ENCODE measurements at regions not wholly inside any gene's neighbourhood (a gene's known extent, or its start where the extent isn't known, plus 50 kb on each side); places are given as distances from the start of the nearest gene placed in this dataset.

DNA sequence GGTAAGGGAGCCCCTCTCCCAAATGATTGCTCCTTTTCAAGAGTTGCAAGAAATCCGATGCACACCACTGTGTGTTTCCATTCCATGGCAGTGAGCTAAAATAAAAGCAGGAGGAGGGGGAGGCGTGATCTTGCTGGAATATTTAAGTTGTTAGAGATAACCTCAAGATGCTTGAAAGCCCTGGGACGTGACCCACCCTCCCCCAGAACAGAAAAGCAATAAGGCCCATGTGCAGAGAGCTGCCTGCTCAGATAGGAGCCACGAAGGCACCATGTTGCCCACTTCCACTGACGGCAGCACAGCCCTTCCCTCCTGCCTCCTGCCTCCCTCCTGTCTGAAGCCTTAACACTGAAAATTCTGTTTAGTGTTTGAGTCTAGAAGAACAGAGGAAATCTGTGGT is 432.6 kb upstream of the CDH4 start:
- Histone ChIP-seq H3F3A (ENCODE audit: insufficient read depth, low read length) (no peaks in the 10 kb centered on the region), H3K4me2 (ENCODE audit: low read depth, low read length) (no peak overlapping the region), H3K27me3 (replicated peaks; ENCODE audit: insufficient read depth, low read length) (no peaks in the 10 kb centered on the region), H3K79me2 (ENCODE audit: low read length) (no peaks in the 10 kb centered on the region), H3K9me3 (replicated peaks; ENCODE audit: insufficient read depth, low read length) (no peaks in the 10 kb centered on the region), H3K9ac (ENCODE audit: low read length) (no peak overlapping the region), H3K4me1 (ENCODE audit: low read length) (peaks cover 10% of the 10 kb centered on the region), H3K36me3 (replicated peaks; ENCODE audit: insufficient read depth, low read length) (no peaks in the 10 kb centered on the region), H3K4me3 (ENCODE audit: low read length) (no peak overlapping the region), H2AFZ (ENCODE audit: low read length) (no peak overlapping the region), H3K27ac (ENCODE audit: low read length) (no peak overlapping the region), H4K20me1 (ENCODE audit: insufficient read depth, low read length) (no peaks in the 10 kb centered on the region), H3K9me2 (replicated peaks; ENCODE audit: insufficient read depth, low read length) (no peaks in the 10 kb centered on the region)
- TF ChIP-seq, protein P1, sequence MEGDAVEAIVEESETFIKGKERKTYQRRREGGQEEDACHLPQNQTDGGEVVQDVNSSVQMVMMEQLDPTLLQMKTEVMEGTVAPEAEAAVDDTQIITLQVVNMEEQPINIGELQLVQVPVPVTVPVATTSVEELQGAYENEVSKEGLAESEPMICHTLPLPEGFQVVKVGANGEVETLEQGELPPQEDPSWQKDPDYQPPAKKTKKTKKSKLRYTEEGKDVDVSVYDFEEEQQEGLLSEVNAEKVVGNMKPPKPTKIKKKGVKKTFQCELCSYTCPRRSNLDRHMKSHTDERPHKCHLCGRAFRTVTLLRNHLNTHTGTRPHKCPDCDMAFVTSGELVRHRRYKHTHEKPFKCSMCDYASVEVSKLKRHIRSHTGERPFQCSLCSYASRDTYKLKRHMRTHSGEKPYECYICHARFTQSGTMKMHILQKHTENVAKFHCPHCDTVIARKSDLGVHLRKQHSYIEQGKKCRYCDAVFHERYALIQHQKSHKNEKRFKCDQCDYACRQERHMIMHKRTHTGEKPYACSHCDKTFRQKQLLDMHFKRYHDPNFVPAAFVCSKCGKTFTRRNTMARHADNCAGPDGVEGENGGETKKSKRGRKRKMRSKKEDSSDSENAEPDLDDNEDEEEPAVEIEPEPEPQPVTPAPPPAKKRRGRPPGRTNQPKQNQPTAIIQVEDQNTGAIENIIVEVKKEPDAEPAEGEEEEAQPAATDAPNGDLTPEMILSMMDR (IDR thresholded peaks at IDR 0.05; ENCODE audit: low read length) = no peak
- TF ChIP-seq EZH2phosphoT487 (IDR thresholded peaks at IDR 0.05; ENCODE audit: low read length) = no peak
- no peak for DNase-seq

DNA sequence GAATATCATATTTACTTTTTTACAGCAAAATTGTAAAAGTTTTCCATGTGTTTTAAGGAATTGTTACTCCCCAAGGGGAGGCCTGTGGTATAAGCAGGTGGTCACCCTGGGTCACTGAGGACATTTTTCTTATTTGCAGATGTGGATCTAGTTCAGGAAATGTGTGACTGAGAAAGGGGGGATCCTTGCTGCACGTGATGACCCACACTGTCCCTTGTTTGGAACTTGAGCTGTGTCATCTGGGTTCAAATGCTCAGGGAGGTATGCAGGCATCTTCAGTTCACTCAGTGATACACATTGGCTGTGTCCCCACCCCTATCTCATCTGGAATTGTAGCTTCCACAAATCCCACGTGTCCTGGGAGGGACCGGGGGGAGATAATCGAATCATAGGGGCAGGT is 431.9 kb upstream of the CDH4 start:
- no peaks in the 10 kb centered on the region for H3K36me3 ChIP-seq (replicated peaks; ENCODE audit: insufficient read depth, low read length)
- no peaks in the 10 kb centered on the region for H3K9me2 ChIP-seq (replicated peaks; ENCODE audit: insufficient read depth, low read length)
- DNase-seq = no peak
- no peaks in the 10 kb centered on the region for H4K20me1 ChIP-seq (ENCODE audit: insufficient read depth, low read length)
- no peaks in the 10 kb centered on the region for H3K27me3 ChIP-seq (replicated peaks; ENCODE audit: insufficient read depth, low read length)
- peaks cover 10% of the 10 kb centered on the region for H3K4me1 ChIP-seq (ENCODE audit: low read length)
- H3K79me2 ChIP-seq (ENCODE audit: low read length) = no peaks in the 10 kb centered on the region
- no peaks in the 10 kb centered on the region for H3K9me3 ChIP-seq (replicated peaks; ENCODE audit: insufficient read depth, low read length)
- no peak overlapping the region for H3K9ac ChIP-seq (ENCODE audit: low read length)
- H2AFZ ChIP-seq (ENCODE audit: low read length) = no peak overlapping the region
- TF ChIP-seq EZH2 (optimal IDR thresholded peaks at IDR 0.05; ENCODE audit: low read depth, low read length) (no peak), EZH2phosphoT487 (IDR thresholded peaks at IDR 0.05; ENCODE audit: low read length) (no peak)
- TF ChIP-seq, protein P1 (IDR thresholded peaks at IDR 0.05; ENCODE audit: low read length) = no peak
- no peak overlapping the region; the same call in 1 of the 2 replicates for H3K27ac ChIP-seq (ENCODE audit: low read length)
- no peak overlapping the region for H3K4me3 ChIP-seq (ENCODE audit: low read length)
- H3F3A ChIP-seq (ENCODE audit: insufficient read depth, low read length) = no peaks in the 10 kb centered on the region
- no peak overlapping the region for H3K4me2 ChIP-seq (ENCODE audit: low read depth, low read length)

DNA sequence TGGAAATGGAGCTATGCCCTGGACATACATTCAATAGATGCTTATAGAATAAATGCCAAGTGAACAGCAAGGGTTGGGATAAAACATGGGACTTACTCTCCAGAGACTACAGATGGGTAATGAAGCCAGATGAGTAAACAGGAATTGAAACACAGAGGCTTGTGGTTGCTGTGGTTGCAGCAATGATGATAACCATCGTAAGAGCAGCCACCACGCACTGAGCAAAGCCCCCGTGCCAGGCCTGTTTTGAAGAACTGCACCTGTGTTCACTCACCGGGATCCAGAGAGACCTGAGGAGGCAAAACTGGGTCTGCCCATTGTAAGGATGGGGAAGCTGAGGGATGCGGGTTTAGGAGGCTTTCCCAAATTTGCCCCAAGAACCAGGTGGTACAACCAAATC is 431.1 kb upstream of the CDH4 start:
- Histone ChIP-seq H4K20me1 (ENCODE audit: insufficient read depth, low read length) (no peaks in the 10 kb centered on the region), H3K79me2 (ENCODE audit: low read length) (no peaks in the 10 kb centered on the region), H3K27ac (ENCODE audit: low read length) (peak overlapping the region; percentile 33; the same call in 1 of the 2 replicates), H3K4me1 (ENCODE audit: low read length) (peaks cover 10% of the 10 kb centered on the region), H3K4me2 (ENCODE audit: low read depth, low read length) (0 out of 2 replicates have a peak overlapping the region, but pooled peaks have one; percentile 22), H3K4me3 (ENCODE audit: low read length) (no peak overlapping the region), H3K9ac (ENCODE audit: low read length) (no peak overlapping the region), H3K36me3 (replicated peaks; ENCODE audit: insufficient read depth, low read length) (no peaks in the 10 kb centered on the region), H3F3A (ENCODE audit: insufficient read depth, low read length) (no peaks in the 10 kb centered on the region), H3K9me2 (replicated peaks; ENCODE audit: insufficient read depth, low read length) (no peaks in the 10 kb centered on the region), H2AFZ (ENCODE audit: low read length) (no peak overlapping the region), H3K27me3 (replicated peaks; ENCODE audit: insufficient read depth, low read length) (no peaks in the 10 kb centered on the region), H3K9me3 (replicated peaks; ENCODE audit: insufficient read depth, low read length) (no peaks in the 10 kb centered on the region)
- TF ChIP-seq, protein P1 (IDR thresholded peaks at IDR 0.05; ENCODE audit: low read length) = no peak
- no peak for TF ChIP-seq EZH2phosphoT487 (IDR thresholded peaks at IDR 0.05; ENCODE audit: low read length)
- no peak for TF ChIP-seq EZH2 (optimal IDR thresholded peaks at IDR 0.05; ENCODE audit: low read depth, low read length)
- DNase-seq = peak; percentile 75
